HG02642 (cell line): ENCODE measurements at regions not wholly inside any gene's neighbourhood (a gene's known extent, or its start where the extent isn't known, plus 50 kb on each side); places are given as distances from the start of the nearest gene placed in this dataset.

Experiments
- ATAC-seq: cut with Tn5 transposase; IDR thresholded peaks from one replicate; pipeline ENCODE4 v1.9.1; 2021; ENCODE audit warnings: mild to moderate bottlenecking; ENCODE audit not compliant: unreplicated experiment, poor library complexity

DNA sequence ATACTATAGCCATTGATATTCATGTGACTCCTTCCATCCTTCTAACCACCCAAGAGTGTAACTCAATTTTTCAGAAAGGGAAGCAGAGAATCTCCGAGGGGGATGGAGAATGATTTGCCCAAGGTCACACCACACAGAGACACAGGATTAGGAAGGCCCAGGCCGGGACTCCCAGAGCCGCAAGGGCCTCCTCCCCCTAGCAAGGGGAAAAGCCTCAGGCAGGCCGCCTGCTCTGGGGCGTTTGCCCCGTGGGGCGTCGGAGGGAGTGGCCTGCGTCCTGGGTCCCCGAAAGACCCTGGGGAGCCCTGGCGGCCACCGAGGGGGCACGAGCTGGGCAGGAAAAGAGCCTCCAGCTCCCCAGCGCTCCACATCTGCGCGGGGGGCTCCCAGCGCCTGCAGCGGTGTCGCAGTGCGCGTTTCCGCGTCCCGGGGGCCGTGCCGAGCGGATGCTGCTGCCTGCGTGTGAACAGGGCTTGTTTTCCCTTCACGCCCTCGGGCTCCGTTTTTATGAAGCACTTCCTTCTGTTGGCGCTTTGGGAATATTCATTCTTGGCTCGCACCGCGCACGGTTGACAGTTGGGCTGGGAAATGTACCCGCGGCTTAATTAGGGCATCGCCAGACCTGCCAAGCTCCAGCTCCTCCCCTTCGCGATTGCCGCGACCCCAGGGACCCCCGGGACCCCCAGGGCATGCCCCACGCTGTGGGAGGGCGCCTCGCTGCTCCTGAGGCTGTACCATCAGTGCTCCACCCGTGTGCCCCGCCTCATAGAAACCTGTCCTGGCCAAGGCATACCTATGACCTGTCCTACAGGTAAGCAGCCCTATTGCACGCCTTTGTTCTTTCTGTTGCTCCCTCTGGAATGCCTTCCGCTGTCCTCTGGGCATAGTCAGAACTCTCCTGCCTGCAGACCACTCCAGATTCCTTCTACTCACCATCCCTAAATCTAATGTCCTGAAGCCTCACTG lies 158.9 kb upstream of the GLI2 start:
- no peak for ATAC-seq

DNA sequence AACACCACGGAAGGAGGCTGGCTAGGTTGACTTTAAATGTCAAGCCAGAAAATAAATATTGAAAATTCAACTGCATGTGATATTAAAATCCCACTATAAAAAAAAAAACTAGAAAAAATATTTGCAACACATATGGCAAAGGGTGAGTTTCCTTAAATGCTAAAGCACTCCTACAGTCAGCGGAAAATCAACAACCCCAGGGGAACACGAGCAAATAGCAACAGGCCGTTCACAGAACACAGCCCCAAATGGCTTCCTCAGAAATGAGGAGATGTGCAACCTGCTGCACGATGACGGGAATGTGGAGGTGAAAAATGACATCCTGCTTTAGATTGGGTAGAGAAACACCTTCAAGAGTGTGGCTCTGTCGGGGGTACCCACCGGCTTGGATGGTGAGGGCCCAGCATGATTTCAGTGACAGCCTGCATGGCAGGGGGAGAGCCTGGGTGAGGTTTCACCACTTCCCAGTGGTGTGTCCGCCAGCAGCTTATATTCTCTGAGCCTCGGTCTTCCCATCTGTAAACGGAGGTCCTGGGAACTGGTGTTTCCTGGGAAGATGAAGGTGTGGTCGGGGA lies 157.9 kb upstream of the GLI2 start:
- no peak for ATAC-seq

DNA sequence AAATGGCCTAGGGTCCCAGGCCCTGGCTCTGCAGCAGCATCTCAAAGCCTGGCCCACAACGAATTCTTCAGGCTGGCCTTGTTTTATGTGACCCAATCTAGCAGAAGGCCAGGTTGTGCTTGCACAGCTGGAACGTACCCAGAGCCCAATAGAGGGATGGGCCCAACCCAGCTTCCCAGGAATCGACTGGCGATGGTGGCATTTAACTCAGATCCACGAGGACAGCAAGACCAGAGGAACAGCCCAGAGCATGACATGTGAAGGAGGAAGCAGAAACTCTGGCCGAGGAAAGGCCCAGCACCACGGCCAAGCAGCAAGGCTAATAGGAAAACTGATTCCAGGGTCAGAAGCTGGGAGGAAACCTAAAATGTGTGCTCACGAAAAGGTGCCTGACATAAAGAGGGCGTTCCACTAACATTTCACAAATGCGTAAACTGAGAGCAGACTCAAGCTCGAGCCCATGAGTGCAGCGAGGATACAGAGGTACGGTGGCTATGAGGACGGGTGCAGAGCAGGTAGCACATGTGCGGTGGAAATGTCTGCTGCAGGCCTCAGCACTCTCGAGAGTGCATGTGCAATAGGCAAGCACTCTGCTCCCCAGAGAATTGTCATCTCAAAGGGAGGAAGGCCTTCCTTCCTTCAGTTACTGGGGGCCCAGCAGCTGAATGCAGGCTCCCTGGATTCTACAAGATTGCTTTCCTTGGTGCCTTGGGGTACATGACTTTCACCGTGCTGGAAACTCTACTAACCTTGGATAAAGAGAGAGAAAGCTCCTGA lies 156.9 kb upstream of the GLI2 start:
- no peak for ATAC-seq

DNA sequence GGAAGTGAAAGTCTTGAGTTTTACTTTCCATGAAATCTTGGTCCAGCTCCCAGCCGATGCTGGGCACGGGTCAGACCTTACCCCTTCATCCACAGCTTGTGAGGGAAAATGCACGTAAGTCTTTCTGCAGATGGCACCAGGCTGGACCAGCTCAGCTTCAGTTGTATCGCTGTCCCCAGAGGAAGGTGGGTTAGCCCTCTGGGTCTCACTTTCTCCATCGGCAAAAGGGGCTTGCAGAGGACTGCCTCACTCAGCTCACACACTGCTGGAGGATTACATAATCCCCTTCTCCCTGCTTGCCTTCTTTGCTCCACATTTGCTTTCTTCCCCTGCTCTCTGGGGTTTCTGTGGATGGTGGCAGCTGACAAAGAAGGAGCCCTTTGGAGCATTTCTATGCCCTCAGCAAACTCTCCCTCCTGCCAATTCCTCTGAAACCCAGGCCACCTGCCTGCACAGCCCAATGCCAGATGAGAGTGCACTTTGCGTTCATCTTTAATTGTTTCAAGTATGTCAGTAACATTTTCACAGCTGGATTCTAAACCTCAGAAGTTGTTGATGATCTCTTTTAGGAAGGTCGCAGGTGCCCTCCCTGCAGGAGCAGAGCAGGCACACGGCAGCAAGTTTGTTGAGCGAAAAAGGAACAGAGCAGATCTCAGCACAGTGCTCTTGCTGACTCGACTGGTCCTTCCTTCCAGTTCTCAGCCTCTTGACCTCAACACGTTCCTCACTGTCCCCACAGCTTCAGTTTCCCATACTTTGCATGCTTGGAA lies 155.6 kb upstream of the GLI2 start:
- ATAC-seq = no peak

DNA sequence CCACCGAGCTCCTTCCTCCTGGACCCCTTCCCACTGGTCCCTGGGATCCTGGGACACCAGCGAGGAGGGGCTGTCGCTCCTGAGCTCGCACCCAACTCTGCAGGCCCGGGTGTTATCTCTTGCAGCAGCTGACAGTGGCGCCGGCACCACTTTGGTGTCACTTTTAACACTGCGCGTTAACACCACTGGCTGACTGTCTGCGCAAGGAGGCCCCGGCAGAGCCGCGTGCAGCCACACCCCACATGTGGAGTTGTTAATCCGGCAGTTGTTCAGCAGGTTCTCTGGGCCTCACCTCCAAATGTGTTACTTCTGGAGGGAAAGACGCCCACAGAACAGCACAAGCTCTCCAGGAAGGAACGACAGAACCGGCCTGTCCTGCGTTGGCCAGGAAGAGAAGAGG lies 155.0 kb upstream of the GLI2 start:
- ATAC-seq = no peak

DNA sequence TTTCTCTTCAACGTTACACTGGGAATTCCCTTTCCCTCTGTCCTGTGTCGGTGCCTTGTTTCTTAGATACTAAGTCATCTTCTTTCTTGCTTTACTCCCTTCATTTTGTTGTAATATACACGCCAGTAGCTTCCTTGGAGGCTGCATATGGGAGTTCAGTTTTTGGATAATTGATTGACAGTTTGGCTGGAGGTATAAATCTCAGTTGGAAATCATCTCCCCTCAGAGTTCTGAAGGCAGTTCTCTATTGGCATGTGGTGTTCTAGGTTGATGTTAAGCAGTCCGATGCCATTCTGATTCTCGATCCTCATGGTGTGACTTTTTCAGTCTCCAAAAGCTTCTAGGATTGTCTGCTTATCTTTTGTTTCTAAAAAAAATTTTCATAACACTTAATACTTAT lies 152.5 kb upstream of the GLI2 start:
- ATAC-seq = no peak

DNA sequence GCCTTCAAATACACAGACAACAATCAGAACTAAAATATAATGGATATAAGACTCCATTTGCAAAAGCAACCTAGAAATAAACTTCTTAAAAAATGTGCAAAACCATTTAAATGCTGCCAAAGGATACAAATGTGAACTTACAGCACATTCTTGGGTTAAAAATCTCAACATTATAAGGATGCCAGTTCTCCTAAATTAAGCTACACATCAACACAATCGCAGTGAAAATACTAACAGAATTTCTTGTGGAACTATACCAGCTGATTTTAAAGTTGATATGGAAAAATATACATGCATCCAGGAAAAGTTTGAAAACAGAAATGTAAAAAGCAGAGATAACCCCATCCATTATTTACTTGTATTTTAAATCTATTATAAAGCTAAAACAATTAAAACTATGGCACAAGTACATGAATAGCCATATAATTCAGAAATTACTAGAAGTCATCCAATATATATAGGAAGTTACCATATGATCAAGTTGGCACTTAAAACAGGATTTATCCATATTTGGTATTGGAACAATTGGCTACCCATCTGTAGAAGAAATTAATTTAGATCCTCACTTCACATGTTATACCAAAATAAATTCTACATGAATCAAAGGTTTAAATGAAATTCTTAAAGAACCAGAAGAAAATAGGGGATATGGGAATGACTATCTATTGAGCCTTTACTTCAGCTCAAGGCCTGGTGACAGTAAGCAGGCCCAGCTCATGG lies 151.7 kb upstream of the GLI2 start:
- ATAC-seq = no peak

DNA sequence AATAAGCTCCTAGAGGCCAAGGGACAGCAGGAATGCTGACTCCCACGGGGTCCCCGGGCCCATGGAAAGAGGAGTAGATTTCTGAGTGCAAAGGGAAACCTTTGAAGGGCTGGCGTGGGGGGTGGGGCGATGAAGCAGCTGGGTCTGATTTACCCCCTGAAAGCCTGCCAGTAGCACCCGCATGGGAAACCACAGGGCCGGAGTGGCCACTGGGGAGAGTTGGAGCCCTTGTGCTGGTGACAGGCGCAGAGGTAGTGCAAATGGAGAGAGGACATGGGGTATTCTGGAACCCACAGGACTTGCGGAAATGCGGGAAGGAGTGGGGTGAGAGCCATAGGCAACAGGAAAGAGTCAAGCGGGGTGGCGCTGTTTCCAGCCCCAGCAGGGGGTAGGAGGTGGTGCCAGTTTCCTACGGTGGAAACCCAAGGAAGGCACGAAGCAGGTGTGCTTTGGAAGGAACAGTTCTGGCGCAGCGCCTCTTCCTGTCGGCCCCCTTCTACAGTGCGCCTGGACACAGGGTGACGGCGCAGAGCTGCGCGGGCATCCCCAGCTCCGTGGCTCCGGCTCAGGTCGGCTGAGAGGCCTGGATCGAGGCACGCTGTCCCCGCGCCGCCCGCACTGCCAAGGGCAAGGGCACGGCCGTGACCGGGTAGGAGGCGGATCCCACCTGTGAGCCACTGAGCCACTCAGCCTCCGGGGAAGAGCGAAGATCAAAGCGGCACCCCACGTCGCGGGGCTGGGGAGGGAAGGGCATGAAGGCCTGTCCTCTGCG lies 149.0 kb upstream of the GLI2 start:
- ATAC-seq = no peak

DNA sequence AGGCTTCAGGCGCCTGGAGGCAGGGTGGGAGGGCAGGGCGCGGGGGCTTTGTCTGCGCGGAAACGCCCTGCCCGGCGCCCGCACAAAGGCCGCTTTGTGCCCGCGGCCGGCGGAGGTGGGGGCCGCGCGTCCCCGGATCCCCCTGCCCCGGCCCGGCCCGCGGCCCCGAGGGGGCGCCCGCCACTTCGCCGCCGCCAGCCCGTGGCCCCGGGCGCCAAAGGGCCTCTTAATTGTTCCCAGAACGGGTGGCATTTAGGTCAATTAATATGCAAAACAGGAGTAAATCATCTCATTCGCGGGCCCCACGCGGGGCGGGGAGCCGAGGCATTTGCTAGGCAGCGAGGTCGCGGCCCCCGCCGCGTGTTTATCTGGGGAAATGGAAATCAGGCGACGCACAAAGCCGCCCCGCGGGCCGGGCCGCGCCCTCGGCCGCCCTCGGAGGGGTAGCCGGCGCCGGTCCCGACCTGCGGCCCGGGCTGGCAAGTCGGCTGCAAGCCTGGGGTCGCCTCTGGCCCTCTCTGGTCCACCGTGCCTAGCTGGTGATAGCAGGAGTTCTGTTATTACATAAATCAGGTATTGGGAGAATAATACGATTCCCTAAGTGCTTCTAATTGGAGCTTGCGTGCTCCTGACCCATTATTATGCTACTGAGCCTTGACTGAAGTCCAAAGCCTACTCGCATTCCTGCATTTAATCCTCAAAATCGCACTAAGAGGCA lies 148.2 kb upstream of the GLI2 start:
- no peak for ATAC-seq

DNA sequence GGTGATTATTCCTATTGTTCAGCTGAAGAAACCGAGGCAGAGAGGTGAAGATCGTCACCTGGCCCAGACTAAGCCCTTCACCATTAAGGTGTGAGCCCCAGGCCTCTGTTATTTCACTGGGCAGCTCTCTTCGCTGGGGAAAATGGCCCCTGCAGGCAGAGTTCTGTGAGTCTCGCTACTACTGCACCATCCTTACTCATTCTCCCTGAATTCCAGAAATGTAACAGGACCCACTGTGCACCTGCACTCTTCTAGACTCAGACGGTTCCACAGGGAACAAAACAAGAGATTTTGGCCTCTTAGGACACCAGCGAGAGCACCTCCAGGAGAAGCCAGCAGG lies 147.7 kb upstream of the GLI2 start:
- ATAC-seq = no peak

DNA sequence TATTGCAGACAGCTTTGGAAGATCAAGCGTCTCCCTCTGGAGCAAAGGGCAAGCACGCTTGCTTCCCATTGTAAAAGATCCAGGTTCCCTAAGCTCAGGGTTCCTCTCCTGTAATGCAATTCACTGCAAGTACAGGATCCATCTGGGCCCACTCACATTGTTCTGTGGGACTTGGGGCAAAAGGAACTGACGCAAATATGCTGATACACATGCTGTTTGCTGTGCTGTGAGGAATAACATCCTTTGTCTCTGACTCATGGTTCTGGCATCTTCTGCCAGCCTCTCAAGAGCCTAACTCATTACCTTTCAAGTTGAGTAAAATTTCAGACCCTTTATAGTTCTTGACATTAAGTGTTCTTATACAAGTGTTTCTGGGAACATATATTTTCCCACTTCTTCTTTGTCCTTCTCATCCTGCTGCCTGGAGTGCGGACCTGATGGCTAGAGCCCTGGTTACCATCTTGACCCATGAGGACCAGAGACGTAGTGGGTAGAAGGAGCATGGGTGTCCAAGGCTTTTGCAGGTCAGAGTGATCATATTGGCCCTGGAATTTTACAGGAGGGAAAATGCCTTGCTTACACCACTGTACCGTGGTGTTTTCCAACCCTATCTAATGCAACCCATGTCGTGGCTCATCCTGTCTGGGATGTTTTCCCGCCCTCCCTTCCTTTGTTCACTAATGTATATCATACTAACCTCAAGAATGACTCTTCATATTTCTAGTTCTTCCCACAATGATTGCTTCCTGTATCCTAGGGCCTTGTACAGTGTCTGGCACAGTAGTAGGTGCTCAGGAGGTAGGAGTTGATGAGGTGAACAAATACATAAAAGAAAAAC lies 145.7 kb upstream of the GLI2 start:
- no peak for ATAC-seq

DNA sequence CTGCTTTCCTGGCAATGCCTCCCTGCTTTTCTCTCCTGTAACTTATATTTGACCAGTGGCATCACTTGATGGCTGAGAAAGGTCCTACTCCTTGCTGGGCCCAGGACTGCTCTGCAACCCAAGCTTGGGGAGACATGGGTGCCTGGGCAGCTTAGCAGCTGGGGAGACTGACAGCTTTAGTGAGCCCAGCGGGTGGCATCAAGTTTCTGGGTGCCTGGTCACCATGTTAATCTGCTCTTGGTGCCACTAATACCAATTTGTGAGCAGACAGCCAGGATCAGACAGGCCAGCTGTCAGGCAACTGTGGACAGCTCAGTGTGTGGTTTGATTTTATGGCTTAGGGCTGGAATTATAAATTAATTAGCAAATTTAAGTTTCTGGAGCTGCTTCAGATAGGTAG lies 144.8 kb upstream of the GLI2 start:
- no peak for ATAC-seq

DNA sequence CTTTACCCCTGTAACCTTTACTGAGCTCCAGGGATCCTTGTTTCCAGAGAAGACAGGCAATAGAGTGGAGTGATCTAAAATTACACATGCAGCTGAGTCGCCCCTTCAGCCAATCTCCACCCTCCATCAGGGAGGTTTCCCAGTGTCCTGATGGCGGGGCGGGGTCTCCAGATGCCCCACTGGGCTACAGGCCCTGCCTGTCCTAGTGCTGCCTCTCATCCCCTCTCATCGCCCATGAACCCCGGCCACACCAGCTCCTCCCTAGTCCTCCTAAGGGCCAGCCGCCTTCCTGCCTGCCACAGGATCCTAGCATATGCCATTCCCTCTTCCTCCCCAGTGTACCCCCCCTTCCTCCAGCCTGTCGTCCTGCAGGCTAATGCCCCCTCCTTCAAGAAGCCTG lies 144.1 kb upstream of the GLI2 start:
- ATAC-seq = no peak

DNA sequence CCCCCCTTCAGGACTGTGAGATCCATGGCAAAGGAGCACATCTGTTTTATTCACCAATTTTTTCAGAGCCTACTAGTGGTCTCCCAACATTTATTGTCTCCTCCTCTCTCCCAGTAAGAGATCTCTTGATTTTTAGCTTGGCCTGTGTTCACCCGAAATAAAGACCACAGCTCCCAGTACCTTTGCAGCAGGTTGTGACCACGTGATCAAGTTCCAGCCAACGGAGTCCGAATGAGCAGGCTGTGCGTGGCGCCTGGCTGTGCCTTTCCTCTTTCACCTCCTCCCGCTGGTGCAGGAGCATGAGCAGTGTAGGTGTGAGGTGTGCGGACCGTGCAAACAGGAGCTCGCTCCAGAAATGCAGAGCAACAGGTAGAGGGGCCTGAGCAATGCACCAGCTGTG lies 143.6 kb upstream of the GLI2 start:
- ATAC-seq = no peak

DNA sequence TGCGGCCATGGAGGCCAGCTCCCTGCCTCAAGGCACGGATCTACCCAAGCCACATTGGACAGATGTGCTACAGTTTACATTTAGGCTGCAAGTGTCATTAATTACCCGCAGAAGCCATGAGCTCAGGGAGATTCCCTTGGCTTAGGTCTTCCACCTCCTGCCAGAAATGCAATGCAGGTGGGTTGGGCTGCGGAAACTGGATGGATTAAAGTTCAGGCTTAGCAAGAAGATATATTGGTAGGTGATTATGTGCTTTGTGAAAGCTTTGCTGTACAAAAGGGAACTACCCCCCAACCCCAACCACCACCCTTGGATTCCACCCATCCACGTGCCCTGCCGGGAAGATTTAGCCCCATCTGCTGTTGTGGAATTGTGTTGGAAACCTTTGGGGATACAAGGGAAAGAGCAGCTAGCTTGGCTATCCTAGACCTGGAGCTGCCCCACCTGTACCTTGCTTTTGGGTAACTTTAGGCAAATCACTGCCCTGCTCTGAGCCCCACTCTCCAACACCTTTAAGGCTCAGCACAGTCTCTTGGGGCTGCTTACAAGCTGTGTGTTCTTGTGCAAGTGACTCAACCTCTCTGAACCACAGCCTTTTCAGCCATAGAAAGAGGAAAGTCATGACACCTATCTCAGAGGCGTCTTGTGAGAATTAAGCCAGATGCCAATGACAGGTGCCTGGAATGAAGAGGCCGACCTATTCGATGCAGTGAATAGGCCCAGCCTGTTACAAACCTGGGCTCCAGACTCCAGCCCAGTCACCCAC lies 141.6 kb upstream of the GLI2 start:
- ATAC-seq = no peak

DNA sequence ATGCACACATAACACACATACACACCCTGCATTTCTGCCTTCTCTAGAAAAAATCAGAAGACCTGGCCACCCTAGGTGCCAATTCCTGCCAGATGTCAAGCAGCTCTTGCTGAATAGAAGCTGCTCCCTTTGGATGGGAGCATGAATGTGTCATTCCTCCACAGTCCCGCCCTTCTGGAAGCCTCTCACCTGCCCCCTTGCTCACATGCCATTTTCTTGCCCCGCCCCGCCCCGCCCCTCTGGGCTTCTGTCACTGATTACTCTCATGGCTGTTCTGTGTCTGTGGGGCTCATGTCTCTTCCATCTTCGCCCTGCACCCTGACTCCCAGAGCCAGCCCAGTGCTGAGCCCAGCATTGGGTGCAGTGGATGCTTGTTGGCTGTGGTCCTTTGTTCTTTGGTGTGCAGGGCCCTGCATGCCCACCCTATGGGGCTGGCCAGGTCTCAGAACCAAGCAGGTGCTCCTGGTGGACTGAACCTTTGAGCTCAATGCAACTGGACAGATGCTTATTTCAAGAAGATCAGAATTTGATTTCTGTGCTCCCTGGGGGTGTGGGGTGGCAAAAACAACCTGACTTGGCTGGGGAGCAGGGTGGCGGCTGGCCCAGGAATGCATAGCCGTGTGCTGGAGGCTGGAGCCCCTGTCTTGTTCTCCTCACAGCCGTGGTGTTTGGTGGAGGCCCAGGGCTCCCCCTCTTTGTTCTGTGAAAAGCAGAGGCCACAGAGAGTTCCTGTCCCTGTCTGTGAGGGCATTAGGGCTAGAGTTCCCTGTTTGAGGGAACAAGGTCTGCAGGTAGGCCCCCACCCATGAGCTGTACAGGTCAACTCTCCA lies 140.6 kb upstream of the GLI2 start:
- no peak for ATAC-seq
